SK-N-MC (cell line): ENCODE measurements at regions not wholly inside any gene's neighbourhood (a gene's known extent, or its start where the extent isn't known, plus 50 kb on each side); places are given as distances from the start of the nearest gene placed in this dataset.

Experiments used
- EZH2 ChIP-seq: fragments of 200-600 bp; sonication (generic); IDR thresholded peaks from one replicate; pipeline ENCODE4 v1.6.1; 2017; ENCODE audit warnings: antibody characterized with exemption
- POLR2AphosphoS5 ChIP-seq: IDR thresholded peaks from 2 replicates; pipeline ENCODE4 v1.6.1; 2012; ENCODE audit warnings: mild to moderate bottlenecking, low read depth, low read length, borderline replicate concordance

DNA sequence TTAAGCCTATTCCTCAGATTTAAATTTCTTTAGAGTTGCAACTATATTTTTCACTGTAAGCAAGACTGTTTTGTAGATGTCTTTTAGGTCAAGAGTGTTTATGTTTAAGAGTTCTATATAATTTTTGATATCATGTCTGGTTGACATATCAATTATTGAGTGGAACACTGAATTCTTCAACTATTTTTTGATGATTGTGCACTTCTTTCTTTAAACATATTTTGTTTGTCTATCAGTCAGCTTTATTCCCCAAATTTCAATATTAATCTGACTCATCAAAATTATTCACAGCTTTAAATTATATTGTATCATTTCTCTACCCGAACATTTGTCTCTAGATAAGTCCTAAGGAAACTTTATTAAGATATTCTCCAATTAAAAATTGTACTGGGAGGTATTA lies 933.6 kb upstream of the ROBO1 start:
- TF ChIP-seq POLR2AphosphoS5 (no peak), EZH2 (no peak)
